Stomach (tissue), 4 donors: ENCODE measurements at regions not wholly inside any gene's neighbourhood (a gene's known extent, or its start where the extent isn't known, plus 50 kb on each side); places are given as distances from the start of the nearest gene placed in this dataset.

Experiments
- CTCF ChIP-seq, 7 experiments: fragments of 450-650 bp in 4 of 7; fragments of 200-600 bp in 3 of 7; sonication (generic) in 3 of 7; IDR thresholded peaks; one replicate each; pipeline ENCODE4 v1.5.1; 2016 to 2019; ENCODE audit warnings: antibody characterized with exemption in 7 of 7, control low read depth in 2 of 7, mild to moderate bottlenecking in 1 of 7
- EP300 ChIP-seq: sonication (generic); formaldehyde crosslinking; IDR thresholded peaks from one replicate; pipeline ENCODE4 v1.6.1; 2017; ENCODE audit warnings: antibody characterized with exemption
- POLR2AphosphoS5 ChIP-seq, 3 donors: sonication (generic); formaldehyde crosslinking; IDR thresholded peaks; one replicate each; pipeline ENCODE4 v1.6.1; 2016; ENCODE audit warnings: antibody characterized with exemption in 3 of 3

- TF ChIP-seq CTCF (IDR thresholded peaks at IDR 0.05) (no peak), EP300 (no peak), POLR2AphosphoS5 (IDR thresholded peaks at IDR 0.05) (no peak)
Observed at GRCh38 chr5:159800131-159800840, 116.0 kb upstream of the ADRA1B start.
